B cell (primary cell): ENCODE measurements at regions not wholly inside any gene's neighbourhood (a gene's known extent, or its start where the extent isn't known, plus 50 kb on each side); places are given as distances from the start of the nearest gene placed in this dataset.

ENCODE experiments used
- ATAC-seq: fragments of 200-7000 bp; cut with Tn5 transposase; one replicate; pipeline ENCODE4 v1.10.0; 2021; ENCODE audit warnings: low read depth, mild to moderate bottlenecking, moderate number of reproducible peaks, moderate library complexity
- CTCF ChIA-PET: fragments of 350-600 bp; sonication (Branson Sonifier 250); formaldehyde crosslinking; loops from one replicate; lab custom pipeline; 2021; ENCODE audit warnings: antibody characterized with exemption, inconsistent platforms; lab: Charles Lee
- POLR2A ChIA-PET: fragments of 350-600 bp; sonication (Branson Sonifier 250); formaldehyde crosslinking; loops from one replicate; lab custom pipeline; 2021; ENCODE audit warnings: antibody characterized with exemption; lab: Charles Lee
- DNase-seq: peaks from one replicate; pipeline ENCODE4 v3.0.0; 2013
- H2AFZ ChIP-seq: 2 replicates; pipeline ENCODE4 v1.6.1; 2012; ENCODE audit warnings: mild to moderate bottlenecking, low read depth, low read length; ENCODE audit not compliant: insufficient read depth, poor library complexity, severe bottlenecking
- H3K27ac ChIP-seq, 2 donors: 1 replicate in 1 of 2; 2 replicates in 1 of 2; pipeline ENCODE4 v1.5.1; 2012 to 2013; ENCODE audit warnings: low read length in 2 of 2, mild to moderate bottlenecking in 2 of 2, moderate library complexity in 1 of 2
- H3K27me3 ChIP-seq, 4 experiments: fragments of 200-600 bp in 1 of 4; sonication (generic) in 1 of 4; replicated peaks in 1 of 4; 1 replicate in 2 of 4; 2 replicates in 2 of 4; pipeline versions ENCODE4 v1.6.1 to v1.7.0; 2013 to 2016; ENCODE audit warnings: low read length in 3 of 4, mild to moderate bottlenecking in 2 of 4, mixed read lengths in 1 of 4, moderate library complexity in 1 of 4; ENCODE audit not compliant: insufficient read depth in 4 of 4, control insufficient read depth in 3 of 4; ENCODE audit errors: control extremely low read depth in 1 of 4
- H3K36me3 ChIP-seq, 2 experiments: replicated peaks in 1 of 2; 1 replicate in 1 of 2; 2 replicates in 1 of 2; pipeline versions ENCODE4 v1.6.1 to v1.7.1; 2013; ENCODE audit warnings: low read length in 1 of 2; ENCODE audit not compliant: insufficient read depth in 2 of 2, control insufficient read depth in 1 of 2; ENCODE audit errors: control extremely low read depth in 1 of 2, extremely low read depth in 1 of 2
- H3K4me1 ChIP-seq, 2 donors: fragments of 200-600 bp in 1 of 2; sonication (generic) in 1 of 2; 1 replicate in 1 of 2; 2 replicates in 1 of 2; pipeline versions ENCODE4 v1.5.1 to v1.6.1; 2013 to 2017; ENCODE audit warnings: low read length in 2 of 2; ENCODE audit not compliant: control insufficient read depth in 2 of 2, insufficient read depth in 2 of 2
- H3K4me2 ChIP-seq: replicated peaks from 2 replicates; pipeline ENCODE3; 2012; ENCODE audit warnings: mild to moderate bottlenecking, low read depth, low read length; ENCODE audit not compliant: poor library complexity, severe bottlenecking
- H3K4me3 ChIP-seq, 5 experiments: fragments of 200-600 bp in 1 of 5; sonication (generic) in 1 of 5; 1 replicate in 3 of 5; 2 replicates in 2 of 5; pipeline versions ENCODE4 v1.5.1 to v1.7.0; 2011 to 2016; ENCODE audit warnings: low read length in 4 of 5, mild to moderate bottlenecking in 4 of 5, low read depth in 2 of 5, control low read depth in 1 of 5, moderate library complexity in 1 of 5; ENCODE audit not compliant: insufficient read depth in 1 of 5; ENCODE audit errors: control extremely low read depth in 1 of 5, extremely low read depth in 1 of 5
- H3K79me2 ChIP-seq: fragments of 200-600 bp; sonication (generic); one replicate; pipeline ENCODE4 v1.6.0; 2016; ENCODE audit warnings: low read length; ENCODE audit not compliant: control insufficient read depth, insufficient read depth
- H3K9ac ChIP-seq: fragments of 200-600 bp; sonication (generic); 2 replicates; pipeline ENCODE4 v1.6.1; 2017; ENCODE audit warnings: mild to moderate bottlenecking, low read length, moderate library complexity
- H3K9me3 ChIP-seq, 3 donors: one replicate each; pipeline versions ENCODE4 v1.6.1 to v1.7.1; 2013; ENCODE audit warnings: low read length in 2 of 3; ENCODE audit not compliant: control insufficient read depth in 2 of 3, insufficient read depth in 1 of 3; ENCODE audit errors: control extremely low read depth in 1 of 3
- H4K20me1 ChIP-seq: 2 replicates; pipeline ENCODE4 v1.6.0; 2012; ENCODE audit warnings: mild to moderate bottlenecking, low read length; ENCODE audit not compliant: insufficient read depth, control insufficient read depth, poor library complexity, severe bottlenecking
- H3K27ac Mint-ChIP-seq: one replicate; pipeline ENCODE4 v1.8.0; 2021; ENCODE audit warnings: mixed read lengths
- H3K27me3 Mint-ChIP-seq: one replicate; pipeline ENCODE4 v1.8.0; 2021; ENCODE audit warnings: mixed read lengths
- H3K4me1 Mint-ChIP-seq: one replicate; pipeline ENCODE4 v1.8.0; 2021; ENCODE audit warnings: mixed read lengths
- H3K4me3 Mint-ChIP-seq: one replicate; pipeline ENCODE4 v1.8.0; 2021; ENCODE audit warnings: mixed read lengths
- H3K9me3 Mint-ChIP-seq: one replicate; pipeline ENCODE4 v1.8.0; 2022; ENCODE audit warnings: mixed read lengths; ENCODE audit not compliant: insufficient read depth
- CTCF ChIP-seq: fragments of 200-600 bp; IDR thresholded peaks from one replicate; pipeline ENCODE4 v1.8.0; 2022; ENCODE audit warnings: antibody characterized with exemption, mild to moderate bottlenecking
- EZH2 ChIP-seq: IDR thresholded peaks from 2 replicates; pipeline ENCODE4 v1.6.1; 2012; ENCODE audit warnings: borderline replicate concordance, low read depth, mild to moderate bottlenecking, moderate library complexity, low read length; ENCODE audit not compliant: insufficient read depth, poor library complexity, severe bottlenecking
- WGBS: methylation state at CpG from one replicate; pipeline ENCODE4 v1.1.5; 2013; ENCODE audit warnings: missing lambda C conversion rate; ENCODE audit not compliant: insufficient coverage; 5-methylcytosine and 5-hydroxymethylcytosine counted together
- intact Hi-C: fragments of 100-400 bp; cut with micrococcal nuclease; formaldehyde crosslinking; loops from one replicate; pipeline ENCODE4 v1.10.0; 2022

- H3K9me3 ChIP-seq, result no peaks in the 10 kb centered on the region
- H3K79me2 ChIP-seq, result no peaks in the 10 kb centered on the region
- no peaks in the 10 kb centered on the region for H4K20me1 ChIP-seq
- intact Hi-C loops, result no loop called here
- no peak for TF ChIP-seq CTCF
- TF ChIP-seq EZH2, result no peak
- Mint-ChIP-seq H3K4me1 (no peaks in the 10 kb centered on the region), H3K27me3 (no peaks in the 10 kb centered on the region), H3K27ac (no peak overlapping the region), H3K4me3 (no peak overlapping the region), H3K9me3 (no peaks in the 10 kb centered on the region)
- no peak overlapping the region for H2AFZ ChIP-seq
- H3K4me3 ChIP-seq, result no peak overlapping the region
- ATAC-seq (no peak), DNase-seq (no peak)
- H3K27ac ChIP-seq, result no peak overlapping the region
- H3K4me1 ChIP-seq, result no peaks in the 10 kb centered on the region
- no peaks in the 10 kb centered on the region for H3K36me3 ChIP-seq
- POLR2A ChIA-PET, result no interaction called here
- no peaks in the 10 kb centered on the region for H3K27me3 ChIP-seq
- no peak overlapping the region for H3K4me2 ChIP-seq
- CTCF ChIA-PET, result no interaction called here
- H3K9ac ChIP-seq, result no peak overlapping the region
These were observed 486.8 kb upstream of the GOLIM4 start for GRCh38 chr3:168582503-168582902.

- Histone ChIP-seq H3K9me3 (no peaks in the 10 kb centered on the region), H3K9ac (no peak overlapping the region), H4K20me1 (no peaks in the 10 kb centered on the region), H3K27me3 (no peaks in the 10 kb centered on the region), H3K36me3 (no peaks in the 10 kb centered on the region), H3K27ac (no peak overlapping the region), H3K4me2 (no peak overlapping the region), H3K79me2 (no peaks in the 10 kb centered on the region), H3K4me1 (no peaks in the 10 kb centered on the region), H2AFZ (no peak overlapping the region), H3K4me3 (no peak overlapping the region)
- Mint-ChIP-seq H3K9me3 (no peaks in the 10 kb centered on the region), H3K27ac (no peak overlapping the region), H3K27me3 (no peaks in the 10 kb centered on the region), H3K4me3 (no peak overlapping the region), H3K4me1 (no peaks in the 10 kb centered on the region)
- intact Hi-C loops, result no loop called here
- TF ChIP-seq CTCF (no peak), EZH2 (no peak)
- WGBS, result 71% methylated on average over 1 of the region's 2 CpGs
- ChIA-PET POLR2A (no interaction called here), CTCF (no interaction called here)
- no peak for DNase-seq
- no peak for ATAC-seq
These were observed 486.1 kb upstream of the GOLIM4 start for GRCh38 chr3:168581771-168582225.
